Activated T-helper 17 cell treated with anti-CD3 and anti-CD28 coated beads, Interleukin-2, amount 50 U/mL, for 72 hours (primary cell): ENCODE measurements at regions not wholly inside any gene's neighbourhood (a gene's known extent, or its start where the extent isn't known, plus 50 kb on each side); places are given as distances from the start of the nearest gene placed in this dataset.
"Not testable (repeated sequence)": the region's sequence is repeated elsewhere in the genome, so short reads cannot be mapped to it uniquely, and the experiment has no call there.

Experiments
- ATAC-seq: fragments of 150-1000 bp; cut with Tn5 transposase; replicated peaks from 2 replicates; pipeline ENCODE4 v1.10.0; 2021; ENCODE audit warnings: mild to moderate bottlenecking, moderate library complexity
- H3K27ac Mint-ChIP-seq: one replicate; pipeline ENCODE4 v1.8.0; 2022; ENCODE audit warnings: mixed read lengths
- H3K27me3 Mint-ChIP-seq: one replicate; pipeline ENCODE4 v1.8.0; 2022; ENCODE audit warnings: mixed read lengths
- H3K36me3 Mint-ChIP-seq: one replicate; pipeline ENCODE4 v1.8.0; 2022; ENCODE audit warnings: low read depth, mild to moderate bottlenecking, mixed read lengths
- H3K4me1 Mint-ChIP-seq: one replicate; pipeline ENCODE4 v1.8.0; 2022; ENCODE audit warnings: mixed read lengths
- H3K4me3 Mint-ChIP-seq: one replicate; pipeline ENCODE4 v1.8.0; 2022; ENCODE audit warnings: mild to moderate bottlenecking, mixed read lengths
- H3K9me3 Mint-ChIP-seq: one replicate; pipeline ENCODE4 v1.8.0; 2022; ENCODE audit warnings: mixed read lengths

GRCh38 chr1:119226913-119227312 is 86.5 kb upstream of the WARS2 start:
- H3K9me3 Mint-ChIP-seq: no peaks in the 10 kb centered on the region
- no peak overlapping the region for H3K4me3 Mint-ChIP-seq
- no peaks in the 10 kb centered on the region for H3K4me1 Mint-ChIP-seq
- peaks cover 6% of the 10 kb centered on the region for H3K36me3 Mint-ChIP-seq
- ATAC-seq: peak; percentile 57
- no peak overlapping the region for H3K27ac Mint-ChIP-seq
- no peaks in the 10 kb centered on the region for H3K27me3 Mint-ChIP-seq

GRCh38 chr1:119227456-119227855 is 87.0 kb upstream of the WARS2 start:
- no peaks in the 10 kb centered on the region for H3K9me3 Mint-ChIP-seq
- H3K27me3 Mint-ChIP-seq: no peaks in the 10 kb centered on the region
- no peaks in the 10 kb centered on the region for H3K4me1 Mint-ChIP-seq
- peak; percentile 24 for ATAC-seq
- H3K36me3 Mint-ChIP-seq: peaks cover 1% of the 10 kb centered on the region
- no peak overlapping the region for H3K27ac Mint-ChIP-seq
- no peak overlapping the region for H3K4me3 Mint-ChIP-seq

GRCh38 chr1:119228335-119229080 is 88.1 kb upstream of the WARS2 start:
- Mint-ChIP-seq H3K27ac (no peak overlapping the region), H3K4me3 (no peak overlapping the region), H3K36me3 (no peaks in the 10 kb centered on the region), H3K4me1 (no peaks in the 10 kb centered on the region), H3K9me3 (no peaks in the 10 kb centered on the region), H3K27me3 (no peaks in the 10 kb centered on the region)
- ATAC-seq: no peak

- Mint-ChIP-seq H3K9me3 (no peaks in the 10 kb centered on the region), H3K36me3 (no peaks in the 10 kb centered on the region), H3K27me3 (no peaks in the 10 kb centered on the region), H3K27ac (no peak overlapping the region), H3K4me1 (no peaks in the 10 kb centered on the region), H3K4me3 (no peak overlapping the region)
- ATAC-seq: no peak
These were observed 94.7 kb upstream of the WARS2 start for GRCh38 chr1:119235120-119235519.

GRCh38 chr1:119245881-119246280 is 105.4 kb upstream of the WARS2 start:
- no peak for ATAC-seq
- peaks cover 5% of the 10 kb centered on the region for H3K4me1 Mint-ChIP-seq
- H3K36me3 Mint-ChIP-seq: no peaks in the 10 kb centered on the region
- H3K27me3 Mint-ChIP-seq: no peaks in the 10 kb centered on the region
- no peak overlapping the region for H3K4me3 Mint-ChIP-seq
- no peak overlapping the region for H3K27ac Mint-ChIP-seq
- no peaks in the 10 kb centered on the region for H3K9me3 Mint-ChIP-seq

- H3K4me1 Mint-ChIP-seq: peaks cover 5% of the 10 kb centered on the region
- H3K36me3 Mint-ChIP-seq: no peaks in the 10 kb centered on the region
- no peak for ATAC-seq
- no peaks in the 10 kb centered on the region for H3K9me3 Mint-ChIP-seq
- no peaks in the 10 kb centered on the region for H3K27me3 Mint-ChIP-seq
- H3K4me3 Mint-ChIP-seq: no peak overlapping the region
- H3K27ac Mint-ChIP-seq: no peak overlapping the region
These were observed 108.8 kb upstream of the WARS2 start for GRCh38 chr1:119249283-119249682.

GRCh38 chr1:119250299-119250698 is 109.8 kb upstream of the WARS2 start:
- Mint-ChIP-seq H3K27ac (no peak overlapping the region), H3K36me3 (no peaks in the 10 kb centered on the region), H3K4me3 (no peak overlapping the region), H3K4me1 (peaks cover 5% of the 10 kb centered on the region), H3K27me3 (no peaks in the 10 kb centered on the region), H3K9me3 (no peaks in the 10 kb centered on the region)
- no peak for ATAC-seq

GRCh38 chr1:119251751-119252150 is 111.3 kb upstream of the WARS2 start:
- Mint-ChIP-seq H3K36me3 (no peaks in the 10 kb centered on the region), H3K4me1 (no peaks in the 10 kb centered on the region), H3K27me3 (no peaks in the 10 kb centered on the region), H3K27ac (no peak overlapping the region), H3K9me3 (no peaks in the 10 kb centered on the region), H3K4me3 (no peak overlapping the region)
- no peak for ATAC-seq

- no peak overlapping the region for H3K4me3 Mint-ChIP-seq
These were observed 112.9 kb upstream of the WARS2 start for GRCh38 chr1:119253366-119253765.

GRCh38 chr1:119254067-119254720 is 113.7 kb upstream of the WARS2 start:
- Mint-ChIP-seq H3K36me3 (no peaks in the 10 kb centered on the region), H3K27ac (no peak overlapping the region), H3K9me3 (peaks cover 4% of the 10 kb centered on the region), H3K27me3 (no peaks in the 10 kb centered on the region), H3K4me1 (no peaks in the 10 kb centered on the region), H3K4me3 (no peak overlapping the region)
- ATAC-seq: no peak

More at GRCh38 chr1:119253366-119253765, 112.9 kb upstream of the WARS2 start:
- no peaks in the 10 kb centered on the region for H3K9me3 Mint-ChIP-seq
- no peaks in the 10 kb centered on the region for H3K27me3 Mint-ChIP-seq
- H3K36me3 Mint-ChIP-seq: no peaks in the 10 kb centered on the region
- no peak for ATAC-seq
- H3K27ac Mint-ChIP-seq: no peak overlapping the region
- no peaks in the 10 kb centered on the region for H3K4me1 Mint-ChIP-seq

GRCh38 chr1:119256089-119256488 is 112.5 kb upstream of the HAO2 start:
- H3K27ac Mint-ChIP-seq: not testable (repeated sequence)

GRCh38 chr1:119260506-119260905 is 108.1 kb upstream of the HAO2 start:
- H3K4me1 Mint-ChIP-seq: no peaks in the 10 kb centered on the region
- no peak overlapping the region for H3K4me3 Mint-ChIP-seq
- H3K36me3 Mint-ChIP-seq: no peaks in the 10 kb centered on the region
- no peak overlapping the region for H3K27ac Mint-ChIP-seq
- ATAC-seq: no peak
- H3K27me3 Mint-ChIP-seq: no peaks in the 10 kb centered on the region
- peaks cover 5% of the 10 kb centered on the region for H3K9me3 Mint-ChIP-seq

More at GRCh38 chr1:119256089-119256488, 112.5 kb upstream of the HAO2 start:
- not testable (repeated sequence) for H3K9me3 Mint-ChIP-seq, H3K4me1 Mint-ChIP-seq, H3K27me3 Mint-ChIP-seq, H3K4me3 Mint-ChIP-seq, H3K36me3 Mint-ChIP-seq, ATAC-seq

GRCh38 chr1:119266386-119266785 is 102.2 kb upstream of the HAO2 start:
- Mint-ChIP-seq H3K9me3 (no peaks in the 10 kb centered on the region), H3K27me3 (no peaks in the 10 kb centered on the region), H3K4me1 (no peaks in the 10 kb centered on the region), H3K27ac (no peak overlapping the region), H3K36me3 (no peaks in the 10 kb centered on the region), H3K4me3 (no peak overlapping the region)
- ATAC-seq: peak; percentile 76

- no peaks in the 10 kb centered on the region for H3K9me3 Mint-ChIP-seq
- no peaks in the 10 kb centered on the region for H3K4me1 Mint-ChIP-seq
- ATAC-seq: no peak
- H3K36me3 Mint-ChIP-seq: no peaks in the 10 kb centered on the region
- no peak overlapping the region for H3K4me3 Mint-ChIP-seq
- no peak overlapping the region for H3K27ac Mint-ChIP-seq
- H3K27me3 Mint-ChIP-seq: no peaks in the 10 kb centered on the region
These were observed 101.7 kb upstream of the HAO2 start for GRCh38 chr1:119266858-119267257.

GRCh38 chr1:119267288-119267687 is 101.3 kb upstream of the HAO2 start:
- not testable (repeated sequence) for H3K9me3 Mint-ChIP-seq, H3K4me1 Mint-ChIP-seq, ATAC-seq, H3K36me3 Mint-ChIP-seq, H3K27me3 Mint-ChIP-seq, H3K27ac Mint-ChIP-seq, H3K4me3 Mint-ChIP-seq
